ENCODE measurements at regions not wholly inside any gene's neighbourhood (a gene's known extent, or its start where the extent isn't known, plus 50 kb on each side); places are given as distances from the start of the nearest gene placed in this dataset.
"Not testable (repeated sequence)": the region's sequence is repeated elsewhere in the genome, so short reads cannot be mapped to it uniquely, and the experiment has no call there.

DNA sequence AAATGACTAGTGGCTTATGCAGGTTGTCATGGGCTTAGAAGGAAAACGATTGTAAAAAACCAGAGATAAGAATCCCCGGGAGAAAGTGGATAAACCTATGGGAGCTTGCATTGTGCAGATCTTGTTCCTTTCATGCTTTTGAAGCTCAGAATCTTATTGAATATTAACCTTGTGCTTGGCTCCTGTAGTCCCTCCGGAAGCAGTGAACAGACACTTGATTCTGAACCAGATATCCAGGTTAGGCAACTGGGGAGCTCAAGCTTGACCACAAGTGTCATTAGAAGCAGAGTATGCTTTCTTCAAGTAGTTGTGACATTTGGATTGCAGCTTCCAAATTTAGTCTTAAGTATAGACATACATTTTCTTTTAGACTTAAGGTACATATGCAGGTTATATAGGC is 212.6 kb upstream of the MOCS1 start:
- no peak for DNase-seq

DNA sequence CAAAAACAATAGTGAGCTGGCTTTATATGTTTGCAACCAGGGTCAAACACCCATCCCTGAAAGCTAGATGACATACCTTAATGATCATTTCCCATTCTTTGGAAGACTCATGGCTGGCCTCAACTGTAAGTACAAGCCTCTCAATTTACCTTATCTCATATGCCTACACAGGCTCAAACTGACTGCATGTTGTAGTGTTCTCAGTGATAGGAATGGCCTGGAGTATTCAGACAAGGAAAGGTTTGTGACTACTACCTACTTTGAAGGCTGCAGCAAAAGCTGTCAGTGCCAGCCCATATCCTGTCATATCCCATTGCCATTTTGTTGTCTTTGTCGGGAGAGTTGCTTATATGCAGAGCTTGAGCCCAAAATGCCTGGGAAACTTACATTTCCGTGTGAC is 205.2 kb upstream of the MOCS1 start:
- no peak for DNase-seq

DNA sequence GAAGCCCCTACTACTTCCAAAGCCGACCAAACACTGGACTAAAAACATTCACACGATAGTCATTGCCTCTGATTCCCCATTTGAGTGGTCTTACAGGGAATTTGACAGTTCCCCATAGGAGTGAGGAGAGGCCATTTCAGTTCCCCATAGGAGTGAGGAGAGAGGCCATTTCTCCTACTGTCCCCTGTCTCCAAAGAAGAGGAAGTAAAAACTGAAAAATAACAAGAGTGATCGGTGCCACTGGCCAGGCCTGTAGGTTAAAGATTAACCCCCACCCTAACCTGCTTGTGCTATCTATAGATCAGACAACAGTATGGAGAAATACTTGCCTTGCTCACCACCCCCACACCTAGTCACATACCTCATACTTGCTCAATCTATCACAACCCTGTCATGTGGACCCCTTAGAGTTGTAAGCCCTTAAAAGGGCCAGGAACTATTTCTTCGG is 204.0 kb upstream of the MOCS1 start:
- DNase-seq: no peak

DNA sequence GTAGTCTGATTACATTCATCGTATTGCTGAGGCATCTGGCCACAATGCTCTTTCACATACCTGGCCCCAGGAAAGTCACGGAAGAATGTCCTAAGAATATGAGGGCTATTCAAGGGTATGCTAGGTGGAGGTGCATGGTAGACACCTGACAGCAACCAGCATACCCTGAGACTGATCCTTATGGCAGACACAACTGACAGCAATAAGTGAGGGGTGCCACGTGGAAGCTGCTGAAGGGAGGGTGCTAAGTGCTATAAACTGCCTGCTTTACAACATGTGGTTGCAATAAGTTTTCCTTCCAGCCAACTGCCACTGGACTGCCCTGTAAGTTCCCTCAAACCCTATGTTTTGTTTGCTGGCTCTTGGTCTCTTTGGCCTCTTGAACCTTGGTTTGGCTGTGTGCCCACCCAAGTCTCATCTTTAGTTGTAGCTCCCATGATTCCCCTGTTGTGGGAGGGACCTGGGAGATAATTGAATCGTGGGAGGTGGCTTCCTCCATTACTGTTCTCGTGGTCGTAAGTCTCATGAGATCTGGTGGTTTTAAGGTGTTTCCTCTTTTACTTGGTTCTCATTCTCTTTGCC is 201.3 kb upstream of the MOCS1 start:
- DNase-seq: no peak

DNA sequence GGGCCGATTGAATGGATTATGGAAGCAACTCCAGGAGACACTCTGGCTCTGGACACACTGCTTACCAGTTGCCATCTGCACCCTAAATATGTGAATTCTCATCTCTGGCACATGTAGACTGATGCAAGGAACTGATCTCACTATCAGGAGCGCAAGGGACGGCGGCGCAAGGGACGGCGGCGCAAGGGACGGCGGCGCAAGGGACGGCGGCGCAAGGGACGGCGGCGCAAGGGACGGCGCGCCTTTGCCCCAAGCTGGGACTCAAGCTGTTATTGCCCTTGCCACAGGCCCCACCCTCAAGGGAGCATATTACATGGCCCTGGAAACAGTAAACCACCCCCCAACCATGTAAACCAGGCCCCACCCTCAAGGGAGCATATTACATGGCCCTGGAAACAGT is 199.7 kb upstream of the MOCS1 start:
- not testable (repeated sequence) for DNase-seq

DNA sequence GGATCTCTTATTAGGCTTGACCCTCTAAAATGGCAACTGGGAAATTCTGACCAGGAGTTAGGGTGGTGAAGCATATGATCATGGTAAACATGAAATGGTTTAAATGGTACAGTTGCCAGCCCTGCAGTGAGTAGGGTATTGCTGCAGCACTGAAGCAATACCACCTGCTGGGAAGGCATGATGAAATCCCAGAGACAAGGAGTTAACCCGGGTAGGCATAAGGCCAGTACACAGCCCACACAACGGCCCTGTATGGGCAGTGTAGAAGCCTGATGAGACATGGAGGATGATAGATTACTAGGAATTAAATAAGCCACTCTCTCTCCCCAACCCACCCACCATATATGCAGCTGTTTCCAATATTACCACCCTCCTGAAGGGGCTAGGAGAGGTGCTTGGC is 197.4 kb upstream of the MOCS1 start:
- DNase-seq: no peak

DNA sequence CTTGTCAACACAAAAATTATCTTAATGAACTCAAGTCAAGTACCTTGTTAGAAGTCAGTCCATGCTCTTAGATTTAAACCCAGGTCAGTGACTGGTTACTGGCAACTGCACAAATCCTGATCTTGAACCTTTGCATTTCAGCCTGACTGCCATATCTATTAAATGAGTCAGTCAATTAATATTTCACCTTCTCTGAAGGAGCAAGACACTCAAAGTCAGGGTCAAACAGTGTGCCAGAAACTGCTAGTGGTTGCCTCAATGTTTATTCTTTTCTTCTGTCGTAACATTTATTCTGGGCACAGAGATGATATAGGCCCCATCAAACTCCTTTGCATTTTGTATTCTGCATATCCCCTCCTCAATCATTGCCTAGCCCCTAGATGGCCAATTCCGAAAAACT is 193.9 kb upstream of the MOCS1 start:
- no peak for DNase-seq

DNA sequence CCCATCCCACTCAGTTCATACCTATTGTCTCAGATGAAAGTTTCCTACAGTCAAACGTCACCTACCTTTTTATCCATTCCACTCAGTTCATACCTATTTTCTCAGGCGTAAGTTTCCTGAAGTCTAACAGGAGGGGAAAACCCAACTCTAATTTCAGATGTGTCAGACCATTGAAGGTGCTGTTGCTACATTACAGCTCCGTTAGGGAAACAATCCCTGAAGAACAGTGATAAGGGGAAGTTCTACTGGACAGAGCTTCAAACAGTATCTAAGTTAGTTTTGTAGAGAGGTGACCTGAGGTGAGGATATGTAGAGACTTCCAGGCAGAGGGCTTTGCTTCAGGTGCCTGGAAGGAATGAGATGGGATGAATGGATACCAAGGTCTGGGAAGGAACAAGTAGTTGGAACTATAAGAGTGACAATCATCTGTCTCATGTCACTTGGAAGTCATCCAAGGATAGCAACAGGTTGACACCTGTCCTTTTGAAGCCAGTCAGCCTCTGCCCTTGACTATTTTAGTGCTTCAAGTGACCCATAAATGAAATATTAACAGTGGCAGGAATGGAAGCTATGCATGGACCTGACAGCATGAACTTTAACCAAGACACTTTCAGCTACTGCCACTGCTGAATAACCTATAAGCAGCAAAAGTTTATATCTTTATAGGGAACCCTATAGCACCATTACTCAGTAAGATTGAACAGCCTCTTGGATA is 191.6 kb upstream of the MOCS1 start:
- no peak for DNase-seq

DNA sequence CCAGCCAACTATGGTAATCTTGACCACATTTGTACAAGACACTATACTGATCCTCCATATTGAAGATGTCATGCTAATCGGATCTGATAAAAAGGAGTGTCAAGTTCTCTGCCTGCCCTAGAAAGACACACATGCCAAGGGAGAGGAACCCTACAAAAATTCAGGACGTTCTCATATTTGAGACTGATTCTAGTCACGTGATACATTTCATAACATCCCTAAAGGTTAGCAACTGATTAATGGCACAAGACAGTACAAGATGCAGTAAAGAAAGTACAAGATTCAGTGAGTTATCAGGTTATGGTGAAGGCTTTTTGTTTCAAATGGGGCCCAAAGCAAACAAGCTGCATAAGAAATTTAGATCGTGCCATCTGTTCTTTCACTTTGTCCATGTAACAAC is 190.7 kb upstream of the MOCS1 start:
- no peak for DNase-seq

DNA sequence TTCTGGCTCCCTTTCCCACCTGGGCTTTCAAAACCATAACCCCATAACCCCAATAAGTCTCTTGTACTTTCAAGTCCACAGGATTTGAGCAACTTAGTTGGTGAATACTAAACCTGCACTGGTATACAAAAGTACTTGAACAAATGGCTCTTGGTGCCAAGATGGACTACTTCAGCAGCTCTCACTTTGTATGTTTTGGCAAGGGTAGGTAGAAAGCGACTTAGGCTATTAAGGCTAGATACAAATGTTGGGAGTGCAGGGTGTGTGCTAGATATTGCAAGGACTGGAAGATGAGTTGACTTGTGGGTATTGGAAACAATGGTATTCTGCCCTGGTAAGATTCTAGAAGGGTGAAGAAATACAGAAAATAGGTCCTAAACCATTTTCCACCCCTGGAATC is 182.6 kb upstream of the MOCS1 start:
- no peak for DNase-seq

DNA sequence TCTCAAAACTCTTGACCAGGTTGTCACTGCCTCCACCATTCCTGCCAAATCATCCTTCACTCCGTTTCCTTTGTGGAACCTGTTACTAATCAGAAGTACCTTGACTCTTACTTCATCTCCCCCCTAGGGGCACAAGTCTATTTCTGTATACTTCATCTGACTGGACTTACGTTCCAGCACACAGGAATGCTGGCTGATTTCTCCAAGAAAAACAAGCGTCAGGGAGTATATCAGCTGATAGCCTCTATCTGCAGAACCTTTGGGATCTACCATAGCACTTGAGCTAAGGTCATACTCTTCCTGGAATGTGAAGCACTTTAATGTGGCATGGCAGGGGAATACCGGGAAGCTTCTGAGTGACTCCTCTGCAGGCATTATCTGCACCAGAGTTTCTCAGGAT is 178.1 kb upstream of the MOCS1 start:
- no peak for DNase-seq

DNA sequence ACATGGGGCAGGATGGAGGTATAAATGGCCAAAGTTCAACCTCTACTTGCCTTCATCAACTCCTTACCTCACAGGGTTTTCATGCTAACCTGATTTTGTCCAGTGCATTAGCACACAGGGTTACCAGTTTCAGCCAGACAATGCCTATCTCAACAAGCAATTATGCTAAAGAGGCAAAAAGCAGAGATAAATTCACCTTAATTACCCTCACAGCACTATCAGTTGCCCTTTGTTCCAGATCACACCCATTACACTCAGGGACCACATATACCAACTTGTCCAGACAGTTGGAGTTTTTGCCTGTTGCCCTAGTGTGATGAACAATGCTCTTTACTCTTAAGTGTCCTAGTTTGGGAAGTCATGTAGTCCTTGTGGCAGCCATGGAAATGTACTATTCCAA is 174.5 kb upstream of the MOCS1 start:
- DNase-seq: no peak

DNA sequence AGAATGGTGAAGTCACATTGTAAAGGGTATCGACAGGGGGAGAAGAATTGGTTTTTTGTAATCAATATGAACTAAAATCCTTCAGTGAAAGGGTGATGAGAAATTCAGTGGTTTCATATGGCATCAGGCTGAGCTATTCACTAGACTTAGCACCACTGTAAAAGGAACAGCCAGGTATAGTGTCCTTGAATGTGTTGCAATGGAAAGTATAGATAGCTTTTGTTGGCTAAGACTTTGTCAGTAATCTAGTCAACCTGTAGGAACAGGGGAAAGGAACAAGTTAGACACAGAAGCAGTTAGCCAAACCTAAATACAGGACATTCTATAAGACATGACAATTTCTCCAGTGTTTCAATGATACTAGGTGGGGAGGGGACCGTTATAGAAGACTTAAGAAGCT is 172.6 kb upstream of the MOCS1 start:
- no peak for DNase-seq

DNA sequence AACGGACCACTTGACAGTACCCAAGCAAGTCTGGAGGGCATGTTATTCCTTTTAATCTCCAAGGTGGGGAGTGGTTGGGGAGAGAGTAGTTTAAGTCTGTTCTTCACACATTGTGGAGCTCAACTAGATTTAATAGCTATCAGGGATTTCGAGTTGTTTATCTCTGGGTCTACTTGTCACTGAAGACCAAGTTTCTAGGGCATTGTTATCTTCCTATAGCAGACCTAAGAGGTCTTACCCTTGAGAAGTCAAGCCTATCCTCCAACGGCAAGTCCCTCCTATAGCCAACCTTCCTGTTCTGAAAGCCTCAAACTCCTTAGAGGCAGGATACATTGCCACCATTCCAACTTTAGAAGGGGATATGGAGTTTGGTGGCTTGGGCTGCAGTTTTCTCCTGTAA is 164.5 kb upstream of the MOCS1 start:
- no peak for DNase-seq

DNA sequence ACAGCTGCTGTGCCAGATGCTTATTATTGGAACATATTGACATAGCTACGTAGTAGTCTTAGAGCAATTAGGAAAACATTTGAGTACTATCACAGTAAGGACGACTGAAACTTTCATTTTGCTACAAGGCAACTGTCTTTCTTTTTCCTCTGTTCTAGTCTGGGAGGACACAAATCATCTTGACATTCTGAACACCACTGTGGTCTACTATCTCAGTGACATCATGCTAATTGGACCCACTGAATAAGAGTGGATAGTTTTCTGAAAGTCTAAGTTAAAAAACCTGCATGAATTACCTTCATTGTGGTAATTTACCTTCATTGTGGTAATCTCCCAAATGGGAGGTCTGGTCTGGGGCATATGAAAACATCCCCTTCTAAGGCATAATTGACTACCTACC is 163.3 kb upstream of the MOCS1 start:
- no peak for DNase-seq

DNA sequence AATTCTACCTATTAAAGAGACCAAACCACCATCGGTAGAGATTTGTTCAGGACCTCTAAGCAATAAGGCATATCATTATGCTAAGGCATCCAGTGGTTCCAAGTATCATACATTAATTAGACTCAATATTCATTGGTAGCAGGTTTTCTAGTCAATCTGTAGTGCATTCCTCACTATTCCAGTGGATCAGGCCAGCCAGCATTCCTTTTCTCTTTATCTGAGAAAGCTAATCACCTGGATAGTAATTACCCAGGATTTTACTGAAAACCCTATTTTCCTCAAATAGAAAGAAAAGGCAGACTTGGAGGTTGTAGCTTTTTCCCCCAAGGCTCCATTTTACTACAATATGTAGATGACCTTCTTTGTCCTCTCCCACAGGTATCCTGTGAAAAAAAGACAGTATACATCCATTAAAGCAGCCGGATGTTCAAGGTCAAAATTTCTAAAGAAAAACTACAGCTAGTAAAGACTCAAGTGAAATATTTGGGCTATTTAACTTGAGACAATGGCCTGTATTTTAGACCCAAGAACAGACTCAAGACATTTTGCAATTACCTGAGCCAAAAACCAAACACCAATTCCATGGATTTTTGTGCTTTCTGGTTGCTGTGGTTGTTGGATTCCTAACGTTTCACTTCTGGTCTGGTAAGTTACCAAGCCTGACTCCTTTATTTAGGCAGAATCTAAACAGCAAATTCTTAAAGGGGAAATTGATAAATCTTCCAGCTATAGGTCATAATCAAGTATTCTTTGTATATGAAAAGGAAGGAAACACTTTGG is 149.1 kb upstream of the MOCS1 start:
- DNase-seq: no peak

DNA sequence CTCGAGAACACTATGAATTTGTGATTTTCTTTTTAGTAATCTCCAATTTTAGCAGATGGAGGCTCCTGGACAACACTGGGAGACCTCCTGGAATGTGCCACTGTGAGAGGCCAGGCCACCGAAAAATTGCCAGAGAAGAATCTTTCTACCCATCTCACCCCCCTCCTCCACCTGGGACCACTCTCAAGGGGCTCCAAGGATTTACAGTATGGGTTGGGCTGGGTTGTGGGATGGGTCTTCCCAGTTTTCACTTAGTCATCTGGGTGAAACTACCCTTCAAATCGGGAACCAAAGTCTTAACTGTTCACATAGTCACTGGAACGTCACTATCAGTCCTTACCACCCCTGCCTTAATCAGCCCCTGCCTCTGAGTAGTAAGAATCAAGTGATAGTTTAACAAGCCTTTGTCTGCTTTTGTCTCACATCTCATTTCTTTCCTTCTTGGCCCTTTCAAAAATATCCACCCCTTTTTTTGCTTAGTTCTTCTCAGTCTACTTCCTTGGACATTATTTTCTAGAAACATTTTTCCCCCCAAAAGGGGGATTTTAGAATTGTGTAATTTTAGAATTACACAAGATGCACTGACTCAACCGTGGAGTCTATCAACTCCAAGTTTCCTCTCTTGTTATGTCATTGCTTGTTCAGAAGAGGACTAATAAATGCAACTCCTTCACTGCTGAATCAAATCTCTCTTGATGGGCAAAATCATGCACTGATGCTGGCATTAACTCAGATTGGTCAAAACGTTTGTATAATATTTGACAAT is 148.2 kb upstream of the MOCS1 start:
- DNase-seq: no peak

DNA sequence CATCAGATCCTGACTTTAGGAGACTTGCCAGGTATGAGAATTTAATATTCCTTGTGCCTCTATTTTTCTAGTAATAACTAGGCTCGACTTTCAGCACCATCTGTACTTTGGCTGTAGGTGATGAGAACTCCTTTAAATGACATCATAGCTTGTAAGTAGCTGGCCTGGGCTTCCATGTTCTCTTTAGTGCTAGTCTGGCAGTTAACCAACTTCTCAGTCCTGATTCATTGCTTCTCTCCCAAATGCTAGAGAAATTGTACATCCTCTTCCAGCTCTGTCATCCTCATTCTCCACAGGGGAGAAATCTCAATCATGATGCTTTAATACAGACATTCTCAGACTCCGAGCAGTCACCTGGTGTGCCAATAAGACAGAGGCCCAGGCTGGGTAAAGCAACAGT is 143.5 kb upstream of the MOCS1 start:
- DNase-seq: no peak

DNA sequence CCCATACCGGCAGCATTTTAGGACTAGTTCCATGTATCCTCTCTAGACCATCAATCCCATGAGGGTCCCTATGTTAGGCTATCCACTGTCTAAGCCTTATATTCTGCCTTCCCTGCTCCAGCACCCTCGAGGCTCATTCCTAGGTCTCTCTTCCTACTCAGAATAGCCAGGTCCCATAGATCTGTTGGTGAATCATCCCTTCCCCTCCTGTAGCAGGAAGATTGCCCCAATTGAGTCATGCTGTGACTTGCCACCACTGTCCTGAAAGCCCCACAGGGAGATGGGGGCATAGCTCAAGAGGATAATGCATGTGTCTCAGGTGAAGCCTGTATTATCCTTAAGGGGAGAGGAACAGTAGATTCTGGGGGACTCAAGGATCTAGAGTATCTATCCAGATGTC is 143.1 kb upstream of the MOCS1 start:
- DNase-seq: no peak

DNA sequence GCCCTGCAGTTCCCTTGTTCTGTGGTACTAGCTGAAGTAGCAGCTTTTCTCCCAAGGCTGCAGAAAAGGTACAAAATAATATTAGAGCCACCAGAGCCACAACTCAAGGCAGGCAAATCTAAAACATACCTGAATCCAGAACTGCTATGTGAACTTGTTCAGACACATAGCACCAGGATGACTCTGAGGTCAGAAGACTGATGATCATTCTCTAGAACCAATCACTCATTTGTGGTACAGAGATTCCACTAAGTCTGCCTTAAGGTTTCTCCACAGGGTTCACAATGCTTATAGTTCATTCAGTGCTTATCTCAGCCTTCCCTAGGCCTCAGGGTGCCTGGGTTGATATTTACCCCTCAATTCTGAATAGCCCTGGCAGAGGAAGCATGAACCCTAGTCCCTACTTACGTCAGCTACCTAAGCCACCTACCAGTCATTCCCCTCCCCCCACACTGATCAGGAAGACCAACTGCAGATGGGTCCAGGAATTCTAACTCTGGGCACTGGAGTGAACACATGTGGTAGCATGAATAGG is 140.9 kb upstream of the MOCS1 start:
- no peak for DNase-seq

DNA sequence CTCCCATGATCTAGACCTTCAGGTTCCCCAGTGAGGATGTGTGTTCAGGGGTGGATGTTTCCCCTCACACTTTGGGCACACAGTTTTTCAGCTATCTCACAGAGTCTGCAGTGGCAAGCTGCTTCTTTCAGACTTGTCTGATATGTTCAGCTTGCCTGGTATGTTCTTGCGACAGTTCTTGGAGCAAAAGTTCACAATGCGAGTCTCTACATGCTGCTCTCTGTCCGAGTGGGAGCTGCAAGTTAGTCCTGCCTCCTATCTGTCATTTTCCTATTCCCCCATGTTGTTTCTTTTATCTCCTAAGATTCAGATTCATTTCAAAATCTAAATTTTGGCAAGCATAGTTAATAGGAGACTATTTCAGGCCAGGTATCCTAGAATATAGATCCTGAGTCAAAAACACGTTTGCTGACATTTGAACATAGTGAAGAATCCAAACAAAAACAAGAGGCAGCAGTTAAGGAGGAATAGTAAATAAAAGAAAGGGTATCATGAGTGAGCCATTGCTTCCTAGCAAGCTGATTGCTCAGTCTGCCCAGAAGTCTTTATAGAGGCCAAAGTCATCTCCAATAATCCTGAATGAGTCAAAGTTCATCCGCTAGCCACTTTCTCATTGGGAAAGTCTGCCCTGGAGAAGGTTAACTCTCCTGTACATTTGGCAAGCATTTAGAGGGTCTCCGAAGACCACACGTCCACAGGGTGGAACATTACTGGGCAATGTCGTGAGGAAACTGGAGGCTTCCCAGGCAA is 140.2 kb upstream of the MOCS1 start:
- DNase-seq: no peak

DNA sequence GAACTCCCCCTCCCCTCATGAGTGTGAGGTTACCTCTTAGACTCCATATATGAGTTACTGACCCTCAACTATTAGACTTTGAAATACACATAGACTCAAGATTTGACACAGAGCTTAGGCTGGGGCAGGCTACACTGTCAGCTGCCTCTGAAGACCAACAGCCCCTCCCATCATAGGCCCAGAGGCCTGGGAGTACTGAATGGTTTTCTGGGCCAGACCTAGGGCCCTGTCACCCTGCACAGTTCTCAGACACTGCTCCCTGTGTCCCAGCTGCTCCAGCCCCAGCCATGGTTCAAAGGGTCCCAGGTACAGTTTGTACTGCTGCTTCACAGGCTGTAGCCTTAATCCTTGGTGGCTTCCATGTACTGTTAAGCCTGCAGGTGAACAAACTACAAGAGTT is 132.1 kb upstream of the MOCS1 start:
- no peak for DNase-seq

DNA sequence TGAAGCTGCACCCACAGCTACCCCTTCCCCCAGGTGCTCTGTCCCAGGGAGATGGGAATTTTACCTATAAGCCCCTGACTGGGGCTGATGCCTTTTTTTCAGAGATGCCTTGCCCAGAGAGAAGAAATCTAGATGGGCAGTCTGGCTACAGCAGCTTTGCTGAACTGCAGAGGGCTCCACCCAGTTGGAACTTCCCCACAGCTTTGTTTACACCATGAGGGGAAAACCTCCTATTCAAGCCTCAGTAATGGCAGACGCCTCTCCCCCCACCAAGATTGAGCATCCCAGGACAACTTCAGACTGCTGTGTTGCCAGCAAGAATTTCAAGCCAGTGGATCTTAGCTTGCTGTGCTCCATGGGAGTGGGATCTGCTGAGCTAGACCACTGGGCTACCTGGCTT is 122.6 kb upstream of the MOCS1 start:
- no peak for DNase-seq

Data from NCI-H1930 (cell line).